K562 (cell line): ENCODE measurements at regions not wholly inside any gene's neighbourhood (a gene's known extent, or its start where the extent isn't known, plus 50 kb on each side); places are given as distances from the start of the nearest gene placed in this dataset.

ENCODE experiments used
- PREB ChIP-seq: sonication (generic); formaldehyde crosslinking; IDR thresholded peaks from 2 replicates; pipeline ENCODE4 v1.8.1; 2023; ENCODE audit warnings: mild to moderate bottlenecking, missing genetic modification reagents
- RNF219 ChIP-seq: fragments of 250-450 bp; sonication (Bioruptor Pico); IDR thresholded peaks from 2 replicates; pipeline ENCODE4 v1.5.0; 2022; ENCODE audit warnings: mild to moderate bottlenecking
- SETDB1 ChIP-seq: IDR thresholded peaks from one replicate; pipeline ENCODE4 v1.6.1; 2012; ENCODE audit warnings: low read length, control low read depth, inconsistent platforms
- ZBTB9 ChIP-seq: fragments of 450-650 bp; formaldehyde crosslinking; IDR thresholded peaks from 2 replicates; pipeline ENCODE4 v1.4.0; 2020; ENCODE audit warnings: mild to moderate bottlenecking, moderate library complexity
- ZC3H11A ChIP-seq: IDR thresholded peaks from 2 replicates; pipeline ENCODE4 v1.6.1; 2012; ENCODE audit warnings: low read depth, low read length, improper control_type of control experiment
- ZNF224 ChIP-seq: sonication (generic); formaldehyde crosslinking; IDR thresholded peaks from 2 replicates; pipeline ENCODE4 v1.8.0; 2022; ENCODE audit warnings: mild to moderate bottlenecking, missing genetic modification reagents
- ZNF511 ChIP-seq: sonication (generic); formaldehyde crosslinking; IDR thresholded peaks from 2 replicates; pipeline ENCODE4 v1.8.0; 2022; ENCODE audit warnings: mild to moderate bottlenecking, missing genetic modification reagents

- no peak for TF ChIP-seq ZNF511 (CRISPR knock-in tag)
- TF ChIP-seq ZC3H11A, result no peak
- TF ChIP-seq RNF219 (CRISPR knock-in tag), result no peak
- no peak for TF ChIP-seq ZBTB9
- TF ChIP-seq ZNF224, result no peak
- no peak for TF ChIP-seq SETDB1
- no peak for TF ChIP-seq PREB (CRISPR knock-in tag)
Observed at GRCh38 chr7:41136551-41136950, 566.3 kb downstream of the INHBA start (continued).
